Tibial nerve (tissue), 4 donors: ENCODE measurements at regions not wholly inside any gene's neighbourhood (a gene's known extent, or its start where the extent isn't known, plus 50 kb on each side); places are given as distances from the start of the nearest gene placed in this dataset.

ENCODE experiments used
- CTCF ChIP-seq, 5 experiments: fragments of 200-600 bp in 3 of 5; fragments of 450-650 bp in 2 of 5; sonication (generic) in 3 of 5; IDR thresholded peaks; one replicate each; pipeline ENCODE4 v1.5.1; 2016 to 2019; ENCODE audit warnings: antibody characterized with exemption in 5 of 5, mild to moderate bottlenecking in 3 of 5, moderate library complexity in 2 of 5
- EP300 ChIP-seq, 2 donors: sonication (generic); formaldehyde crosslinking; IDR thresholded peaks; one replicate each; pipeline ENCODE4 v1.6.1; 2017; ENCODE audit warnings: antibody characterized with exemption in 2 of 2, mild to moderate bottlenecking in 1 of 2
- POLR2A ChIP-seq, 2 donors: fragments of 450-650 bp; IDR thresholded peaks; one replicate each; pipeline ENCODE4 v1.6.1; 2017; ENCODE audit warnings: antibody characterized with exemption in 2 of 2, mild to moderate bottlenecking in 2 of 2, moderate library complexity in 2 of 2

- TF ChIP-seq CTCF (IDR thresholded peaks at IDR 0.05) (no peak), POLR2A (IDR thresholded peaks at IDR 0.05) (no peak), EP300 (IDR thresholded peaks at IDR 0.05) (no peak)
Measured at GRCh38 chr12:87796961-87797516, 232.2 kb downstream of the C12orf50 start.
